Fibroblast of villous mesenchyme (primary cell): ENCODE measurements at regions not wholly inside any gene's neighbourhood (a gene's known extent, or its start where the extent isn't known, plus 50 kb on each side); places are given as distances from the start of the nearest gene placed in this dataset.
"Not testable (repeated sequence)": the region's sequence is repeated elsewhere in the genome, so short reads cannot be mapped to it uniquely, and the experiment has no call there.

ENCODE experiments used
- DNase-seq: peaks from one replicate; pipeline ENCODE4 v3.0.0-alpha.2; 2010; ENCODE audit warnings: low read depth
- H3K4me3 ChIP-seq: 2 replicates; pipeline ENCODE4 v1.5.1; 2011; ENCODE audit warnings: low read depth, mild to moderate bottlenecking, low read length
- TF ChIP-seq, protein P1 (sequence below): IDR thresholded peaks from 2 replicates; pipeline ENCODE4 v1.5.1; 2012; ENCODE audit warnings: low read depth, mild to moderate bottlenecking, low read length; ENCODE audit not compliant: insufficient read depth

DNA sequence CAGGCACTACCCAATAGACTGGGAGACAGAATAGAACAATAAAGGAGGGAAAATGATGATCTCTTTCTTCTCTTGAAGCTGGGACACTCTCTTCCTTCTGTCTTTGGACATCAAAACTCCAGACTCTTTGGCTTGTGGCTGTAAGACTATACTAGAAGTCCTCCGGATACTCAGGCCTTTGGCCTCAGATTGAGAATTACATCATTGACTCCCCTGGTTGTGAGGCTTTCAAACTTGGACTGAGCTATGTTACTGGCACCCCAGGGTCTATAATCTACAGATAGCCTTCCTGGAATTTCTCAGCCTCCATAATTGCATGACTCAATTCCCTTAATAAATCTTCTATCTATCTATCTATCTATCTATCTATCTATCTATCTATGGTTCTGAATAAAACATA, 294.2 kb upstream of the CT83 start:
- TF ChIP-seq, protein P1, sequence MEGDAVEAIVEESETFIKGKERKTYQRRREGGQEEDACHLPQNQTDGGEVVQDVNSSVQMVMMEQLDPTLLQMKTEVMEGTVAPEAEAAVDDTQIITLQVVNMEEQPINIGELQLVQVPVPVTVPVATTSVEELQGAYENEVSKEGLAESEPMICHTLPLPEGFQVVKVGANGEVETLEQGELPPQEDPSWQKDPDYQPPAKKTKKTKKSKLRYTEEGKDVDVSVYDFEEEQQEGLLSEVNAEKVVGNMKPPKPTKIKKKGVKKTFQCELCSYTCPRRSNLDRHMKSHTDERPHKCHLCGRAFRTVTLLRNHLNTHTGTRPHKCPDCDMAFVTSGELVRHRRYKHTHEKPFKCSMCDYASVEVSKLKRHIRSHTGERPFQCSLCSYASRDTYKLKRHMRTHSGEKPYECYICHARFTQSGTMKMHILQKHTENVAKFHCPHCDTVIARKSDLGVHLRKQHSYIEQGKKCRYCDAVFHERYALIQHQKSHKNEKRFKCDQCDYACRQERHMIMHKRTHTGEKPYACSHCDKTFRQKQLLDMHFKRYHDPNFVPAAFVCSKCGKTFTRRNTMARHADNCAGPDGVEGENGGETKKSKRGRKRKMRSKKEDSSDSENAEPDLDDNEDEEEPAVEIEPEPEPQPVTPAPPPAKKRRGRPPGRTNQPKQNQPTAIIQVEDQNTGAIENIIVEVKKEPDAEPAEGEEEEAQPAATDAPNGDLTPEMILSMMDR, result no peak
- DNase-seq, result no peak

DNA sequence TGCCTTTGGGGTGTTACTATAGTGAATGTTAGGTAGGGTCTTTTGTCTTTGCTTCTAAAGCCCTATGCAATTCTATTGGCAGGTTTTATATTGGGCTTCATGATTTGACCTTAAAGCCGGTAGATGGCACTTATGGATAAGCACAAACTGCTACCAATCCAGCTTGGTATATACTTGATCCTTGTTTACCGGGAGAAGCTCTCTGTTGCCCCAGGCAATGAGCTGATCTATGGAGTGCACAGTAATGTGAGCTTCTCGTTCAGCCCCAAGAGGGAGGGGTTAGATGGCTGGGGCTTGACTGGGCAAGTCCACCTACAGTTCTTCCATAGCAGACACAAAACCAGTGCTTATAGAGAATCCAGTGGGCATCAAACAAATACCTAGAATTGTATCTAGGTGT, 287.2 kb upstream of the CT83 start:
- TF ChIP-seq, protein P1, result no peak
- no peak for DNase-seq
- H3K4me3 ChIP-seq, result no peak overlapping the region

More for the DNA sequence above, 294.2 kb upstream of the CT83 start:
- no peak overlapping the region for H3K4me3 ChIP-seq

DNA sequence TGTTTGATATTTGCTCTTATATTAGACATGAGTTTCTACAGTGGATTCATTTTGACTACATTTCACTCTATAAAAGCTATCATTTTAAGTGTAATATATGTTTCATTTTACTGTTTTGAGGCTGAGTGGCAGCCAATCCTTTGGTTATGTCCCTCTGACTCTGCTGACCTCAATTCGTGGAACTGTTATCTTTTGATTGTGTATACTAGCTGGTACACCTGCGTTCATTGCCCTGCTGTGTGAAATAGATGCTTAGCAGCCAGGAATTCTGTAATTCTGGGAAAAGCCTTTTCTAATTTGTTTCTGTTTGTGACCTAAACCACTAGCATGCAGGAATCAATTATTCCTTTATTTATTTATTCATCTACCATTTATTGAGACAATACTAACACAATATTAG, 269.4 kb upstream of the CT83 start:
- TF ChIP-seq, protein P1, result no peak
- no peak for DNase-seq
- no peak overlapping the region for H3K4me3 ChIP-seq

DNA sequence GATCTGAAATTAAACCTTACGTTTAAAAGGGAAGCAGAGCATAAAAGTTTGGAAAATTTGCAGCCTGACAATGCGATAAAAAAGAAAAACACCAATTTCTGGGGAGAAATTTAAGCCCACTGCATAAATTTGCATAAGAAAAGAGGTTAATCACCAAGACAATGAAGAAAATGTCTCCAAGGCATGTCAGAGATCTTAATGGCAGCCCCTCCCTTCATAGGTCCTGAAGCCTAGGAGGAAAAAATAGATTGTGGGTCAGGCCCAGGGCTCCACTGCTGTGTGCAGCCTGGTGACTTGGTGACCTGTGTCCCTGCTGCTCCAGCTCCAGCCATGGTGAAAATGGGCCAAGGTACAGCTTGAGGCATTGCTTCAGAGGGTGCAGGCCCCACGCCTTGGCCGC, 264.0 kb upstream of the CT83 start:
- no peak for DNase-seq
- H3K4me3 ChIP-seq, result no peak overlapping the region
- TF ChIP-seq, protein P1, result no peak

DNA sequence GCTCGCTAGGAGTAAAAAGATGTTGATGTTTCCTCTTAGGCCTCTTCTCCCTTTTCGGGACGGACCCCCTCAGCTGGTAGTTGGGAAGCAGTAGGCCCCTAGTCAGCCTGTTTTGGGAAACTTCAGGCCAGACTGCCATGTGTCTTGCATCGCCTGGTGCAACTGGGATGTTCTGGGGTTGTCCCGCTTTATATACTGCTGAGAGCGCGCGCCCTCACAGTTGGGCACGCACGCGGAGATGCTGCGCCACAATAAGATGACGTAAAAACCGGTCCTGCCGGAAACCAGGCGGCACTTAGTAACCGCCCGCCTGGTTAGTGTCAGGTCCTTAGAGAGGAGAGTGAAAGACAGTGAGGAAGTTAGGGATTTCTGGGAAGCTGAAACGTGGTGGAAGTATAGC, 231.3 kb upstream of the CT83 start:
- TF ChIP-seq, protein P1, result no peak
- DNase-seq, result no peak
- H3K4me3 ChIP-seq, result no peak overlapping the region

DNA sequence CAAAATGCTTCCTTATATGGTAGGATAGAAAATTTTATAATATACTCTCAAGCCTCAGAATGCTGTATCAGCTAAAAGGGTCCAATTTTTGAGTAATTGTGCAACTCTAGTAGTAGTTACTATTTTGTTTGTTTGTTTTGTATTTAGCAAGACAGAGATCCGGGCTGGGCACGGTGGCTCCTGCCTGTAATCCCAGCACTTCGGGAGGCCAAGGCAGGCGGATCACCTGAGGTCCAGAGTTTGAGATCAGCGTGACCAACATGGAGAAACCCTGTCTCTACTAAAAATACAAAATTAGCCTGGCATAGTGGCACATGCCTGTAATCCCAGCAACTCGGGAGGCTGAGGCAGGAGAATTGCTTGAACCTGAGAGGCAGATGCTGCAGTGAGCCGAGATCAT, 216.8 kb upstream of the CT83 start:
- not testable (repeated sequence) for DNase-seq, H3K4me3 ChIP-seq

DNA sequence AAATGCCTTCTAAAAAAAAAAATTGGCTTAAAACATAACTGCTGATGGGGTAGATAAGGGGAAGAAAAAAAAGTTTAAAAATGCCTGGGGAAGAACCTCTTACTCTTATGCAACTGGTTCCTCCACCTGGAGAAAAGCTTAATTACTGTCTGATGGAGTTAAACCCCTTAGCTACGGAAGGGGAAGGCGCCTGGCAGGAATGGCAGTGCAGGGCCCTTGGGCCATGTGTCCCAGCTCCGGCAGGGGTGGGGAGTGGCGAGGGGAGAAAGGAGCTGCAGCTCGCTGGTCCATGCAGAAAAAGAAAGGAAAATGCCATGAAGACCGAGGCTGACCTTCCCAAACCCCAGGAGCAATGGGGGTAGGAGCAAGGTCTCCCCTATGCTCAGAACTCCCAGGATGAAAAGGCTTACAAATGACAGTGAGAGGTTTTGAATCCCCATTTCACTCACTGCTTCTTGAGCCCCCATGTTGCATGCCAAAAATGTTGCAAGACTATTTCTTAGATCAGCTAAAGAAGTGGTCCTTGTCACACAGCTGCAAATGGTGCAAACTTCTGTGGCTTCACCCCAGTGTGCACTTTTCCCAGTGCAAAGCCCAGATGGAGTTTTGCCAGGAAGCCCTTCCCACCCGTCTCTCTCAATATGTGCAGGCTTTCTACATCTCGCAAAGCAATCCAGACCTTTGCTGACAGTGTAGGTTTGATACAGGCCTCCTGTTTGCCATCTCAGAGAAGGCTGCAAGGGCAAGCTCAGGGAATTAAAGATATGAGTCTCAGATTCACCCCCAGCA, 204.8 kb upstream of the CT83 start:
- no peak for DNase-seq
- TF ChIP-seq, protein P1, result no peak

More for the DNA sequence above, 204.8 kb upstream of the CT83 start:
- no peak overlapping the region for H3K4me3 ChIP-seq
